Liver (tissue), 8 donors: ENCODE measurements at regions not wholly inside any gene's neighbourhood (a gene's known extent, or its start where the extent isn't known, plus 50 kb on each side); places are given as distances from the start of the nearest gene placed in this dataset.

Experiments
- DNase-seq: peaks from one replicate; pipeline ENCODE4 v3.0.0-alpha.2; 2017; ENCODE audit warnings: low spot score
- H3K27ac ChIP-seq, 2 donors: one replicate each; pipeline ENCODE4 v1.7.0; 2013; ENCODE audit warnings: inconsistent platforms in 2 of 2, low read length in 2 of 2, control low read depth in 1 of 2, low read depth in 1 of 2, mild to moderate bottlenecking in 1 of 2
- H3K27me3 ChIP-seq, 4 donors: one replicate each; pipeline versions ENCODE4 v1.6.1 to v1.7.0; 2013; ENCODE audit warnings: low read length in 3 of 4, inconsistent platforms in 1 of 4, mild to moderate bottlenecking in 1 of 4, moderate library complexity in 1 of 4; ENCODE audit not compliant: control insufficient read depth in 4 of 4, insufficient read depth in 4 of 4
- H3K36me3 ChIP-seq, 4 donors: one replicate each; pipeline versions ENCODE4 v1.6.1 to v1.7.0; 2013; ENCODE audit warnings: low read length in 3 of 4, mild to moderate bottlenecking in 3 of 4, low read depth in 1 of 4, moderate library complexity in 1 of 4; ENCODE audit not compliant: control insufficient read depth in 4 of 4, insufficient read depth in 3 of 4
- H3K4me1 ChIP-seq, 4 donors: one replicate each; pipeline versions ENCODE4 v1.6.1 to v1.7.0; 2013; ENCODE audit warnings: low read length in 3 of 4, mild to moderate bottlenecking in 3 of 4, moderate library complexity in 1 of 4; ENCODE audit not compliant: control insufficient read depth in 4 of 4, insufficient read depth in 4 of 4
- H3K4me3 ChIP-seq, 3 donors: one replicate each; pipeline versions ENCODE4 v1.6.1 to v1.7.0; 2013; ENCODE audit warnings: low read length in 3 of 3, control low read depth in 1 of 3, low read depth in 1 of 3, mild to moderate bottlenecking in 1 of 3
- H3K9ac ChIP-seq, 2 donors: one replicate each; pipeline ENCODE4 v1.7.0; 2013; ENCODE audit warnings: low read length in 2 of 2, mild to moderate bottlenecking in 2 of 2, moderate library complexity in 2 of 2, control low read depth in 1 of 2, low read depth in 1 of 2
- H3K9me3 ChIP-seq, 4 donors: one replicate each; pipeline versions ENCODE4 v1.6.1 to v1.7.0; 2013; ENCODE audit warnings: low read length in 3 of 4; ENCODE audit not compliant: control insufficient read depth in 4 of 4
- EGR1 ChIP-seq, 2 donors: IDR thresholded peaks; 2 replicates each; pipeline ENCODE4 v1.6.1; 2016 to 2018; ENCODE audit warnings: antibody characterized with exemption in 2 of 2, low read depth in 2 of 2
- FOXA1 ChIP-seq: IDR thresholded peaks from 2 replicates; pipeline ENCODE4 v1.6.1; 2016; ENCODE audit warnings: antibody characterized with exemption
- GABPA ChIP-seq, 2 donors: IDR thresholded peaks in 1 of 2; conservative IDR thresholded peaks in 1 of 2; 2 replicates each; pipeline ENCODE4 v1.6.1; 2016; ENCODE audit warnings: antibody characterized with exemption in 2 of 2, mild to moderate bottlenecking in 1 of 2, moderate library complexity in 1 of 2
- HNF4A ChIP-seq, 2 donors: conservative IDR thresholded peaks; 2 replicates each; pipeline ENCODE4 v1.6.1; 2016; ENCODE audit warnings: antibody characterized with exemption in 2 of 2, mild to moderate bottlenecking in 2 of 2
- HNF4G ChIP-seq: IDR thresholded peaks from 2 replicates; pipeline ENCODE4 v1.6.1; 2016; ENCODE audit warnings: antibody characterized with exemption
- JUND ChIP-seq, 2 donors: IDR thresholded peaks; 2 replicates each; pipeline ENCODE4 v1.6.1; 2016; ENCODE audit warnings: antibody characterized with exemption in 2 of 2
- RXRA ChIP-seq, 2 donors: IDR thresholded peaks; 2 replicates each; pipeline ENCODE4 v1.6.1; 2017 to 2018; ENCODE audit warnings: antibody characterized with exemption in 2 of 2, mild to moderate bottlenecking in 1 of 2
- TAF1 ChIP-seq: conservative IDR thresholded peaks from 2 replicates; pipeline ENCODE4 v1.6.1; 2016; ENCODE audit warnings: antibody characterized with exemption, mild to moderate bottlenecking
- YY1 ChIP-seq: IDR thresholded peaks from 2 replicates; pipeline ENCODE4 v1.6.1; 2016; ENCODE audit warnings: antibody characterized with exemption, mild to moderate bottlenecking
- ZBTB33 ChIP-seq: IDR thresholded peaks from 2 replicates; pipeline ENCODE4 v1.6.1; 2016; ENCODE audit warnings: antibody characterized with exemption
- WGBS: extraction: QIAGEN DNeasy Blood & Tissue Kit; methylation state at CpG from one replicate; pipeline ENCODE4 v1.1.7; 2013; 5-methylcytosine and 5-hydroxymethylcytosine counted together
- TF ChIP-seq, protein P1 (sequence below): IDR thresholded peaks from 2 replicates; pipeline ENCODE4 v1.6.1; 2016; ENCODE audit warnings: antibody characterized with exemption
- TF ChIP-seq, protein P2 (sequence below): IDR thresholded peaks from 2 replicates; pipeline ENCODE4 v1.6.1; 2016; ENCODE audit warnings: antibody characterized with exemption
- TF ChIP-seq, protein P3 (sequence below): IDR thresholded peaks from 2 replicates; pipeline ENCODE4 v1.6.1; 2016; ENCODE audit warnings: antibody characterized with exemption, mild to moderate bottlenecking
- TF ChIP-seq, protein P4 (sequence below): fragments of 150-350 bp; IDR thresholded peaks from 2 replicates; pipeline ENCODE4 v1.5.1; 2017; ENCODE audit warnings: improper control_type of control experiment, low read depth, low read length; ENCODE audit not compliant: missing input control
- donor health status: healthy.
- donor health status: healthy.
- donor health status: healthy.
- donor health status: healthy.
- donor health status: healthy.

DNA sequence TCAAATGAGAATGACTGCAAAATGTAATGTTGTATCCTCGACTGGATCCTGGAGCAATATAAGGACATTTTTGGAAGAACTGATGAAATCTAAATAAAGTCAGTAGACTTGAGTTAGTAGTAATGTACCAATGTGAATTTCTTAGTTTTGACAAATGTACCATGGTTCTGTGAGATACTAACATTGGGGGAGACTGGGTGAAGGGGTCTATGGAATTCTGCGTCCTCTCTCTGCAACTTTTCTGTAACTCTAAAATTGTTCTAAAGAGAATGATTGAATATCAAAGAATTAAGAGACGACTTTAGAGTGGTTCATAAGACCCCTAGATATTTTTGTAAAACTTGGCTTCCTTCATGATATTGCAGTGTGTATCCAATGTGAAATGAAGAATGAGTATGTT is 59.2 kb upstream of the KAZN start (continued):
- TF ChIP-seq, protein P1, sequence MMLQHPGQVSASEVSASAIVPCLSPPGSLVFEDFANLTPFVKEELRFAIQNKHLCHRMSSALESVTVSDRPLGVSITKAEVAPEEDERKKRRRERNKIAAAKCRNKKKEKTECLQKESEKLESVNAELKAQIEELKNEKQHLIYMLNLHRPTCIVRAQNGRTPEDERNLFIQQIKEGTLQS = no peak
- no peak for TF ChIP-seq HNF4A (conservative IDR thresholded peaks at IDR 0.05)
- no peak for TF ChIP-seq GABPA (IDR thresholded peaks at IDR 0.05 in 1 of 2, conservative IDR thresholded peaks at IDR 0.05 in 1 of 2)

- Histone ChIP-seq H3K4me1 (no peaks in the 10 kb centered on the region), H3K9ac (no peak overlapping the region), H3K9me3 (peaks cover 0 to 10% (median under 1%) of the 10 kb centered on the region in 4 donors), H3K4me3 (no peak overlapping the region), H3K27me3 (peaks cover 0 to 17% (median 0%) of the 10 kb centered on the region in 4 donors), H3K36me3 (no peaks in the 10 kb centered on the region), H3K27ac (no peak overlapping the region)
- no peak for DNase-seq
- WGBS = 72% methylated on average over 9 of the region's 9 CpGs
- TF ChIP-seq, protein P1 = no peak
- no peak for TF ChIP-seq FOXA1
- TF ChIP-seq YY1 = no peak
- TF ChIP-seq GABPA (IDR thresholded peaks at IDR 0.05 in 1 of 2, conservative IDR thresholded peaks at IDR 0.05 in 1 of 2) = no peak
- no peak for TF ChIP-seq TAF1
- TF ChIP-seq JUND (IDR thresholded peaks at IDR 0.05) = no peak
- TF ChIP-seq HNF4G = no peak
- TF ChIP-seq, protein P2, sequence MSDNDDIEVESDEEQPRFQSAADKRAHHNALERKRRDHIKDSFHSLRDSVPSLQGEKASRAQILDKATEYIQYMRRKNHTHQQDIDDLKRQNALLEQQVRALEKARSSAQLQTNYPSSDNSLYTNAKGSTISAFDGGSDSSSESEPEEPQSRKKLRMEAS = no peak
- TF ChIP-seq, protein P3, sequence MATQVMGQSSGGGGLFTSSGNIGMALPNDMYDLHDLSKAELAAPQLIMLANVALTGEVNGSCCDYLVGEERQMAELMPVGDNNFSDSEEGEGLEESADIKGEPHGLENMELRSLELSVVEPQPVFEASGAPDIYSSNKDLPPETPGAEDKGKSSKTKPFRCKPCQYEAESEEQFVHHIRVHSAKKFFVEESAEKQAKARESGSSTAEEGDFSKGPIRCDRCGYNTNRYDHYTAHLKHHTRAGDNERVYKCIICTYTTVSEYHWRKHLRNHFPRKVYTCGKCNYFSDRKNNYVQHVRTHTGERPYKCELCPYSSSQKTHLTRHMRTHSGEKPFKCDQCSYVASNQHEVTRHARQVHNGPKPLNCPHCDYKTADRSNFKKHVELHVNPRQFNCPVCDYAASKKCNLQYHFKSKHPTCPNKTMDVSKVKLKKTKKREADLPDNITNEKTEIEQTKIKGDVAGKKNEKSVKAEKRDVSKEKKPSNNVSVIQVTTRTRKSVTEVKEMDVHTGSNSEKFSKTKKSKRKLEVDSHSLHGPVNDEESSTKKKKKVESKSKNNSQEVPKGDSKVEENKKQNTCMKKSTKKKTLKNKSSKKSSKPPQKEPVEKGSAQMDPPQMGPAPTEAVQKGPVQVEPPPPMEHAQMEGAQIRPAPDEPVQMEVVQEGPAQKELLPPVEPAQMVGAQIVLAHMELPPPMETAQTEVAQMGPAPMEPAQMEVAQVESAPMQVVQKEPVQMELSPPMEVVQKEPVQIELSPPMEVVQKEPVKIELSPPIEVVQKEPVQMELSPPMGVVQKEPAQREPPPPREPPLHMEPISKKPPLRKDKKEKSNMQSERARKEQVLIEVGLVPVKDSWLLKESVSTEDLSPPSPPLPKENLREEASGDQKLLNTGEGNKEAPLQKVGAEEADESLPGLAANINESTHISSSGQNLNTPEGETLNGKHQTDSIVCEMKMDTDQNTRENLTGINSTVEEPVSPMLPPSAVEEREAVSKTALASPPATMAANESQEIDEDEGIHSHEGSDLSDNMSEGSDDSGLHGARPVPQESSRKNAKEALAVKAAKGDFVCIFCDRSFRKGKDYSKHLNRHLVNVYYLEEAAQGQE = no peak
- TF ChIP-seq, protein P4, sequence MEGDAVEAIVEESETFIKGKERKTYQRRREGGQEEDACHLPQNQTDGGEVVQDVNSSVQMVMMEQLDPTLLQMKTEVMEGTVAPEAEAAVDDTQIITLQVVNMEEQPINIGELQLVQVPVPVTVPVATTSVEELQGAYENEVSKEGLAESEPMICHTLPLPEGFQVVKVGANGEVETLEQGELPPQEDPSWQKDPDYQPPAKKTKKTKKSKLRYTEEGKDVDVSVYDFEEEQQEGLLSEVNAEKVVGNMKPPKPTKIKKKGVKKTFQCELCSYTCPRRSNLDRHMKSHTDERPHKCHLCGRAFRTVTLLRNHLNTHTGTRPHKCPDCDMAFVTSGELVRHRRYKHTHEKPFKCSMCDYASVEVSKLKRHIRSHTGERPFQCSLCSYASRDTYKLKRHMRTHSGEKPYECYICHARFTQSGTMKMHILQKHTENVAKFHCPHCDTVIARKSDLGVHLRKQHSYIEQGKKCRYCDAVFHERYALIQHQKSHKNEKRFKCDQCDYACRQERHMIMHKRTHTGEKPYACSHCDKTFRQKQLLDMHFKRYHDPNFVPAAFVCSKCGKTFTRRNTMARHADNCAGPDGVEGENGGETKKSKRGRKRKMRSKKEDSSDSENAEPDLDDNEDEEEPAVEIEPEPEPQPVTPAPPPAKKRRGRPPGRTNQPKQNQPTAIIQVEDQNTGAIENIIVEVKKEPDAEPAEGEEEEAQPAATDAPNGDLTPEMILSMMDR = no peak
- TF ChIP-seq RXRA (IDR thresholded peaks at IDR 0.05) = no peak
- no peak for TF ChIP-seq EGR1 (IDR thresholded peaks at IDR 0.05; ENCODE audit: low read depth in 2 of 2)
Measured at GRCh38 chr1:14539953-14540563, 58.4 kb upstream of the KAZN start.

DNA sequence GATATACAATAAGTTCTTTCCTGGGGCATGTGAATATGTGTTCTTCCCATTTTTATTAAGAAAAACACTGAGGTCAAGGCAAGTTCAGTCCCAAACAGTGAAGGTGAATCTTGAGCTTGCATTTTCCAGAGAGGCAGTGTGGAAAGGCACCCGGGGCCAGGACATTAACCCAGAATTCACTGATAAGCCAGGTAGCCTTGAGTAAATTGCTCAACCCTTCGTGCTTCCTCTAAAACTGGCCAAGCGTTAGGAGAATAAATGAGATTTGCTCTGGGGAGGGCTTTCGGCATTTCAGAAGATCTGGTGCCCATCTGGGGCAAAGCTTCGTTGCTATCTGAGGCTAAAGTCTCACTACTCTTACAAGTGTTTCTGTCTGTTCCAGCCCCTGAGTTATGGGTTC is 57.1 kb upstream of the KAZN start:
- H3K36me3 ChIP-seq = no peaks in the 10 kb centered on the region
- peaks cover 0 to 10% (median 5%) of the 10 kb centered on the region in 4 donors for H3K9me3 ChIP-seq
- TF ChIP-seq ZBTB33 (no peak), GABPA (IDR thresholded peaks at IDR 0.05 in 1 of 2, conservative IDR thresholded peaks at IDR 0.05 in 1 of 2) (no peak)
- H3K4me1 ChIP-seq = no peaks in the 10 kb centered on the region
- WGBS = 54% methylated on average over 5 of the region's 5 CpGs
- no peak for DNase-seq
- no peak overlapping the region for H3K4me3 ChIP-seq
- no peak overlapping the region for H3K27ac ChIP-seq
- H3K27me3 ChIP-seq = peaks cover 0 to 17% (median 3%) of the 10 kb centered on the region in 4 donors
- H3K9ac ChIP-seq = no peak overlapping the region
